ENCODE measurements at regions not wholly inside any gene's neighbourhood (a gene's known extent, or its start where the extent isn't known, plus 50 kb on each side); places are given as distances from the start of the nearest gene placed in this dataset.

GRCh38 chr2:221346411-221346810, 225.7 kb downstream of the EPHA4 start:
- no peak for DNase-seq (ENCODE audit: low read depth)

GRCh38 chr2:221347471-221347870, 224.6 kb downstream of the EPHA4 start:
- DNase-seq (ENCODE audit: low read depth), result no peak

- DNase-seq (ENCODE audit: low read depth), result no peak
These were observed 221.5 kb downstream of the EPHA4 start for GRCh38 chr2:221350616-221351015.

GRCh38 chr2:221353201-221353600, 218.9 kb downstream of the EPHA4 start:
- no peak for DNase-seq (ENCODE audit: low read depth)

- DNase-seq (ENCODE audit: low read depth), result no peak
These were observed 211.8 kb downstream of the EPHA4 start for GRCh38 chr2:221360312-221360711.

GRCh38 chr2:221360742-221361141, 211.4 kb downstream of the EPHA4 start:
- DNase-seq (ENCODE audit: low read depth), result no peak

- DNase-seq (ENCODE audit: low read depth), result no peak
These were observed 210.5 kb downstream of the EPHA4 start for GRCh38 chr2:221361633-221362032.

- no peak for DNase-seq (ENCODE audit: low read depth)
These were observed 207.4 kb downstream of the EPHA4 start for GRCh38 chr2:221364672-221365071.
